ENCODE measurements at regions not wholly inside any gene's neighbourhood (a gene's known extent, or its start where the extent isn't known, plus 50 kb on each side); places are given as distances from the start of the nearest gene placed in this dataset.
A peak's percentile ranks its signal among the peaks of the same experiment; 100 is the strongest.

DNA sequence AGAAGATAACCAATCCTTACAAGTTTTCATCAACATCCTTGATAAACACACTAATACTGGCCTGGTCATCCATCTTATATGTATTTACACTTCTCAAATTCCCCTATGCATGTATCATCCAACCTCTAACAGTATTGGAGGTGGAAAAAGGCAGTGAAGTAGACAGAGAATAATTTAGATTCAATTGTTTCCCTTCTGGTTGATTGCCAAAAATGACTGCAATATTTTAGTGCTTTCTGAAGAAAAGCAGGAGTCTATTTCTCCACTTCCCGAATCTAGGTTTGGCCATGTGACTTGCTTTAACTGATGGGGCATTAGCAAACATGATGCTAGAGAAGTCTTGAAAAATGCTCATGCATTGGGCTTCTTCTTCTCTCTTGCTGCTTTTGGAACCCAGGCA is 78.3 kb upstream of the METAP2 start:
- DNase-seq (ENCODE audit: low read depth), result no peak
- TF ChIP-seq CTCF (conservative IDR thresholded peaks at IDR 0.05; ENCODE audit: low read length), result no peak
- H3K4me3 ChIP-seq (ENCODE audit: low read length), result no peak overlapping the region

GRCh38 chr12:95396849-95397468 is 77.0 kb upstream of the METAP2 start:
- no peak for TF ChIP-seq CTCF (conservative IDR thresholded peaks at IDR 0.05; ENCODE audit: low read length)
- H3K4me3 ChIP-seq (ENCODE audit: low read length), result no peak overlapping the region

DNA sequence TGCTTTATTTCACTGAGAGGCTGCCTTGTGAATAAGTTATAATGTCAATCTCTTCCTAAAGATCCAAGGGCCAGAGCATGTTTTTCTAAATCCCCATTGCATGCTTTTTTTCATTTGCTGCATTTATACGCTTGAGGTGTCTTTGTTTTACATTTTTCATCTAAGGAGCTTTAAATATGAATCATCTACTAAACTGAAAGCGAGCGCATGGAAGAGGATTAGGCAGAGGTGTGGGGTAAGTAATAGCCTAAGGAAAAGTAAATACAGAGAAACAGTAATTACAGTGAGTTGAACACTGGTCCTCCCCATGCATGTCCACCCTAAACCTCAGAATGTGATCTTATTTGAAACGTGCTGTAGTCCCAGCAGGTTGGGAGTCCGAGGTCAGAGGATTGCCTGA is 76.4 kb upstream of the METAP2 start:
- no peak for DNase-seq (ENCODE audit: low read depth)
- no peak overlapping the region for H3K4me3 ChIP-seq (ENCODE audit: low read length)
- TF ChIP-seq CTCF (conservative IDR thresholded peaks at IDR 0.05; ENCODE audit: low read length), result no peak

More at GRCh38 chr12:95396849-95397468, 77.0 kb upstream of the METAP2 start:
- peak; percentile 78 for DNase-seq (ENCODE audit: low read depth)

GRCh38 chr12:95402096-95402495 is 71.9 kb upstream of the METAP2 start:
- DNase-seq (ENCODE audit: low read depth), result no peak
- no peak for TF ChIP-seq CTCF (conservative IDR thresholded peaks at IDR 0.05; ENCODE audit: low read length)
- H3K4me3 ChIP-seq (ENCODE audit: low read length), result no peak overlapping the region

DNA sequence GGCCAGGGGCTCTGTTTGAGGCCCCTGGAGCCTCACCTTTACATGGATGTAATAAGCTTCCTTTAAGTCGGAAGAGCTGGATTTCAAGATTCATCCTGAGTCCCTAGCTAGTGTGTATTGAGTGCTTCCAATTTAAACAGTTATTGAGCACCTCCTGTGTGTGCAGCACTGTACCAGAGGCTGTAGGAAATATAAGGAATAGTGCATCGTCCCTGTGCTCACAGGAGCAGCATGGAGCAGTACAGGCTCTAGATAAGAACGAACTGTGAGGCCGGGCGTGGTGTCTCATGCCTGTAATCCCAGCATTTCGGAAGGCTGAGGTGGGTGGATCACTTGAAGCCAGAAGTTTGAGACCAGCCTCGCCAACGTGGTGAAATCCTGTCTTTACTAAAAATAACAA is 65.8 kb upstream of the METAP2 start:
- no peak overlapping the region for H3K4me3 ChIP-seq (ENCODE audit: low read length)
- DNase-seq (ENCODE audit: low read depth), result no peak
- TF ChIP-seq CTCF (conservative IDR thresholded peaks at IDR 0.05; ENCODE audit: low read length), result no peak

DNA sequence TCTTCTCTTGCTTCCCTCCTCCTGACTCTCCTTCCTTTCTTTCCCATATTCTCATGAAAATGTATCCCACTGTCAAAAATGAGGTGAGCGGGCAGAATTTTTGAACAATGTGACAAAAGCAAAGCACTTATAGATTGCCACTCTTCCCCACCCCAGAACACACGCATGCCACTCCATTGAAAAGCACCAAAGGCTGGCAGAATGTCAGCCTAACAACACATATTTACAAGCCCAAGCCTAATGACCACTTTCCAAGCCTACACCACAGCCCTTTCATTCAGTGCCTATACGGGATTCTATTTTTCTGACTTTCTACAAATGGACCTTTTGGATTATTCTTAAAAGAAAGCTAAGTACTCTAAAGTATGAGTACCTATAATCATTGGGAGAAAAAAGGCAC is 62.9 kb upstream of the METAP2 start:
- TF ChIP-seq CTCF (conservative IDR thresholded peaks at IDR 0.05; ENCODE audit: low read length), result no peak
- no peak for DNase-seq (ENCODE audit: low read depth)
- H3K4me3 ChIP-seq (ENCODE audit: low read length), result no peak overlapping the region

- no peak for TF ChIP-seq CTCF (conservative IDR thresholded peaks at IDR 0.05; ENCODE audit: low read length)
- no peak overlapping the region for H3K4me3 ChIP-seq (ENCODE audit: low read length)
- no peak for DNase-seq (ENCODE audit: low read depth)
Measured at GRCh38 chr12:95411466-95411865, 62.5 kb upstream of the METAP2 start.
